Skeletal muscle cell (primary cell): ENCODE measurements at regions not wholly inside any gene's neighbourhood (a gene's known extent, or its start where the extent isn't known, plus 50 kb on each side); places are given as distances from the start of the nearest gene placed in this dataset.

Experiments used
- DNase-seq: peaks from one replicate; pipeline ENCODE4 v3.0.0-alpha.2; 2010; ENCODE audit warnings: low read depth
- H3K4me3 ChIP-seq: 2 replicates; pipeline ENCODE4 v1.5.1; 2011; ENCODE audit warnings: low read depth, mild to moderate bottlenecking, control low read depth, low read length, moderate library complexity

- H3K4me3 ChIP-seq: no peak overlapping the region
- DNase-seq: no peak
Observed at GRCh38 chr6:44558024-44558831, 170.7 kb downstream of the CDC5L start.

DNA sequence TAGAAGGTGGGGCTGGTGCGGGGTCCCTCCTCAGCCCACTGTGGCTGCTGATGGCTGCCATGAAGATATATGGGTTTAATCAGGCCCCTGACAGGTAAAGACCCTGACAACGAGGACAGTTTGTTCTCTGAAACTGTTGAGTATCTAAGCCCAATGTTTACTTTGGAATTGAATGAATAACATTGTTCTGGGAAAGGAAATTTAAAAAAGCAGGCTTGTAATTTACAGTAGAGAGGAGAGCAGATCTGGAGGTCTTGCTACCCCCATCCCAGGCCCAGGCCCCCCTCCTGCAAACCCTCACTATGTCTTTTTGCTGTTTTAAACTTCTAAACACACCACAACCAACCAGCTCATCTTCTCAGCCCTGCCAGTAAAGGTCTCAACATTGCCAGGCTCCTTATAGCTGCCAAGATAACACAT, 171.3 kb downstream of the CDC5L start:
- no peak overlapping the region for H3K4me3 ChIP-seq
- no peak for DNase-seq

DNA sequence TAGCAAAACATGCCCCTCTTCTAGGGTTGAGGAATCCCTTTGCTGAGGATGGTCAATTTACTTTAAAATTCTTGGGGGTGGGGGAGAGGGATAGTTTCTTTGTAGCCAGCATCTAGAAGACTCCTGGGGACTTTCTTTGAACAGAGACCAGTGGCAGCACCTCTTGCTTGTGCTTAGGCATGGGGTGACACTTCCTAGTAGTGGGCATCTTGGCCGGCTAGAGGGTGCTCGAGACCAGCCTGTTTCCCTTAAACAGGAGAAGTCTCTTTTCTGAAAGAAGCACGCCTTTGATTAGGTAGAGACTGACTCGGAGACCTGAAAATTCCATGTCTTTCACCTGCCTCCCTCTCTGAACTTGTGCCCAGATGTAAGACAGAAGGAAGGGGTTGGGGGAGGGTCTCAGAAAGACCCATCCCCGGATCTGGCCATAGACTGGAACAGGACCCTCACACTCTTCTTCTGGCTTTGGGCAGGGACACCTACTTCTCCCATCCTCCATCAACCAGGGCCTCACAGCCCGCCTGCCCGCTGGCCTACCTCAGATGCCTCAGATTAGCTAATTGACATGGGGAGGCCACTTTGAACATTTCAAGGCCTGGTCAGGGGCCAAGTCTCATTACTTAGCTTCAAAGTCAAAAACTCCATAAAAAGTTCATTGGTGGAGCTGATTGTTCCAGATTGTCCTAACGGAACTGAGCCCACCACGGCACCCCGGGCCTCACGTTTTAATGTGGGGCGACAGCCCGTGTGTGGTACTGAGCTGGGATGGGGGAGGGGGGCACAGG, 172.2 kb downstream of the CDC5L start:
- H3K4me3 ChIP-seq: no peak overlapping the region
- no peak for DNase-seq

GRCh38 chr6:44560458-44561059, 173.1 kb downstream of the CDC5L start:
- DNase-seq: no peak
- no peak overlapping the region for H3K4me3 ChIP-seq

DNA sequence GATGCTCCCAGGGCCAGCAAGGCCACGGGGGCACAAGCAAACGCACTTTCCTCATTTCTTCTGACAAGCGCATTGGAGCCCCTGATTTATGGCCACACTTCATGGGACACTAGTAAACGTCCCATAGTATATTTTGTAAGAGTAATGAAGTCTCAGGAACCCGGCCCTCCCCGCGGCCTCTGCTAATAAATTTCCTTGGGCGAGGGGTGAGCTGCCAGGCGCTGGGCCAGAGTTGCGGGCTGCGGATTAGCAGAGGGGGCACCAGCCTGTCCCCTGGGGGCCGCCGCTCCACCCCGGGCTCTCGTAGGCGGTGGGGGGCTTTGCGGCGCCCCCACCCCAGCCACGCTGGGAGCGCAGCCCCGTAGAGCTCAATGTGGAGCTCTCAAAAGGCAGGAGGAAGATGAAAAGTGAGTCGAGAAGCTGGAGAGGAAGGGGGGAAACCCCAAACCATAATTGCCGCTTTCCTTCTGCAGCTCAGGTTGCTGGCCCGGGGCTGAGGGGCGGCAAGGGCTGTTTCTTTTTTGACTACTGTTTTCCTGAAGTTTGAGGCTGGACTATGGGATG, 173.6 kb downstream of the CDC5L start:
- no peak for DNase-seq

GRCh38 chr6:44561832-44562665, 174.5 kb downstream of the CDC5L start:
- no peak for DNase-seq

More for the DNA sequence above, 173.6 kb downstream of the CDC5L start:
- H3K4me3 ChIP-seq: peak overlapping the region; percentile 18

GRCh38 chr6:44563397-44563796, 175.9 kb downstream of the CDC5L start:
- DNase-seq: peak; percentile 76
- no peak overlapping the region for H3K4me3 ChIP-seq

More at GRCh38 chr6:44561832-44562665, 174.5 kb downstream of the CDC5L start:
- no peak overlapping the region for H3K4me3 ChIP-seq

DNA sequence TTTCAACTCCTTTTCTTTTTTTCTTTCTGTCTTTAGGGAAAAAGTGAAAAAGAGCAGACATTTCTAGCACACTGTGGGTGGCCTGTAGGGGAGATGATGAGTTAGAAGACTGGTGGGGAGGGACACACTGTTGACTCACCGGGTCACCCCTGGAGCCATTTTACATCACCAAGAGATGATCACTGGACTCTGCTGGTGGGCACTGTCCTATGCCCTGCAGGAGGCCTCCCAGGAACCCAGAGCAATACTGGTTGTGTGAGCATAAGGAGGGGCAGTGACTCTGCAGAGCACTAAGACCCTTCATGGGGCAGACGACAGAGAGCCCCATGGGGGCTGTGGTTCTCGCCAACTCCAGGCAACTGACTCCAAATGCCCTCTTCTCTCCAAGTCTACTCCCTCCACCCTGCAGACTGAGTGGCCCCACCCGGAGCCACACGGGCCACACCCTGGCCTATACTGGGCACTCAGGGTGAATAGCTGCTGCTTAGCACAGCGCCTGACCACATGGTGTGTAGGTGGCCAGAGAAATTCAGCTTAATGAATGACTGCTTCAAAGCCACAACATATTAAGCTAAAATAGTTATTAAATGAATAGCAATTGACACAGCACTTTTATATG, 177.5 kb downstream of the CDC5L start:
- no peak for DNase-seq

GRCh38 chr6:44567406-44567805, 179.9 kb downstream of the CDC5L start:
- no peak overlapping the region for H3K4me3 ChIP-seq
- no peak for DNase-seq

More for the DNA sequence above, 177.5 kb downstream of the CDC5L start:
- no peak overlapping the region for H3K4me3 ChIP-seq

GRCh38 chr6:44569131-44569530, 181.6 kb downstream of the CDC5L start:
- no peak for DNase-seq
- no peak overlapping the region for H3K4me3 ChIP-seq

DNA sequence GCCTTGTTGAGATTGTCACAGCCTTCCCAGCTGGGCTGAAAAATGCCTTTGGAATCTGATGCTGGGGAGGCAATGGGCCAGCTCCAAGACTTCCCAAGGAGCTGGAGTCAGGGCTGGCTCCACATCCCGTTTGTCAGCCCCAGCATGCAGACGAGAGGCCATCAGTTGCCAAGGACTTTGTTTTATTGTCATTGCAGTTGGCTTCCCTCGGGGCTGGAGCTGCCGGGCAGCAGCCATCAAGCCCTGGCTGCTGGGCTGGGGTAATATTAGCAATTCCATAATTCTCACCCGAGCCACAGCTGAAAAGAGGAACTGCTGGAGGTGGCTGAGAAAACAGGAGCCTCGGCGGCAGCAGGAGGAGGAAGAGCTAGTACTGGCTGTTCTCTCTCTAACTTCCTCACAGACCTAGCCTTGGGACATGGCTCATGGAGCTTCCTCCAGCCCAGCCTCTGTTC, 182.5 kb downstream of the CDC5L start:
- no peak overlapping the region for H3K4me3 ChIP-seq
- no peak for DNase-seq

DNA sequence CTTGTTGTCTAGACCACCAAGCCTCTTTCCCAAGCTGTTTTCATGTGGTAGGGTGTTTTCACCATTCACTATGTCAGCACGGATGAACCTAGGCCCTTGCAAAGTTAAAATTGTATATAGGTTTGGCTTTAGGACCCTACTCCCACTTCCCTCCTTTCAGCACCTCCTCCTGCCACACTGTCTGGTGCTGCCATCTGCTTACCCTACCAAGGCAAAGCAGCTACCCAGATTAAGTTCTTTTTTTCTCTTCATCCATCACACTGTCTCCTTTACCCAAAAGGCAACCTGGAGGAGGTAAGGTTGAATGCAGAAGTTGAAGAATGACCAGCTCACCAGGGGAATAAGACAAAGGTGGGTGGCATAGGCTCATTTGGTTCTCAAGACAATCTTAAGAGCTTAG, 184.0 kb downstream of the CDC5L start:
- no peak for DNase-seq

DNA sequence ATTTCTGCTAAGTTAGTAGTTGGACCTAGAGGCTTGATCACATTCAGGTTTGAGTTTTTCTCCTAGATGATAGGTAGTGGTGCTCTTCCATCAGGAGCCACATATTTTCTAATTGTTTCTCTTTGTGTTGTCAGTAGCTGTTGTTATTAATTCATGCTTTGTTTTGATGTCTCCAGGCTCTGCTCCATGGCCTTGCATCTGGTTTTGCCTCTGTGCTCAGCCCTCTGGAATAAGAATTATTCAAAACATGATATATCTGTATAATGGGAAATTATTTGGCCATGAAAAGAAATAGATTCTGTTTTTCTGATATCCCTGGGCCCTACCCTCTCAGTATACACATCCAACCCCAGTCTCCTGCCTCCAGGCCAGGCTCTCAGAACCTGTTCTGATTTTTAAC, 184.8 kb downstream of the CDC5L start:
- DNase-seq: no peak

More for the DNA sequence above, 184.0 kb downstream of the CDC5L start:
- H3K4me3 ChIP-seq: no peak overlapping the region

GRCh38 chr6:44575644-44576043, 188.1 kb downstream of the CDC5L start:
- no peak for DNase-seq
- no peak overlapping the region for H3K4me3 ChIP-seq

More for the DNA sequence above, 184.8 kb downstream of the CDC5L start:
- no peak overlapping the region for H3K4me3 ChIP-seq

DNA sequence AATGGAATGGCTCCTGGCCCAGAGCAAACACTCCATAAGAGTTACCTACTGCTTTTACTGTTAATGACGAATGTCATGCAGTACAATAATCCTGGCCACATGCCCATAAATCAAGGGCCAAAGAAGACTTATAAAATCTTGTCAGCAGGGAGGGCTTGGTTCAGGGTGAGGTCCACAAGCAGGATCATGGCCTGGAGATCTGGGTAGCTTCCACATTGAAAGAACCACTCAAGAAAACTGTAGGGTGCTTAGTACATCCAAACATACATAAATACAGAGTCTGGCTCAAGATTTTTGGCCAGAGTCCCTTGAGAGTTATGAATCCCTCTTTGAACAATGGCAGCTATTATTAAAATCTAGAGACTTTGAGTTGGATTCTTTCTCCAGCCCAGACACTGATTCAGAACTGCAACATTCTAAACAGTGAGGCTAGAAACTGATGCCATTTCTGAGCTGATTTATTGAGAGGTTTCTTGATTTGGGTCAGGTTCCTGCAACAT, 188.7 kb downstream of the CDC5L start:
- H3K4me3 ChIP-seq: no peak overlapping the region
- no peak for DNase-seq

DNA sequence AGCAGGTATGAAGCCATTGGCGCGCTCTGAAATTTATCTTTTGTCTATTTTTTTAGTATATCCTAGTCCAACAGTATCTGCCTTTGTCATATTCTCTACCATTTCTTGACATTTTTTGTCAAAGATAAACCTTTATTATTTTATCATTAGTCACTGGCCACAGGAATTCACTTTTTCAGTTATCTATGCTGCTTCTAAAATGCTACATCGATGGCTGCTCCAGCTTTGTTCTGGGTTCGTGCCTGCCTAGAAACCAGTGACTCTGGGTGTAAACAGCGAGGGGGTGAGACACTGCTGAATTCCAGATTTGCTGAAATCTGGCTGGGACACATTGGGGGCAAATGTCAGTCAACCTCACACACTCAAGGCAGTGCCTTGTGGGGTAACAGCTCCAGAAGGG, 193.4 kb downstream of the CDC5L start:
- DNase-seq: peak; percentile 43

DNA sequence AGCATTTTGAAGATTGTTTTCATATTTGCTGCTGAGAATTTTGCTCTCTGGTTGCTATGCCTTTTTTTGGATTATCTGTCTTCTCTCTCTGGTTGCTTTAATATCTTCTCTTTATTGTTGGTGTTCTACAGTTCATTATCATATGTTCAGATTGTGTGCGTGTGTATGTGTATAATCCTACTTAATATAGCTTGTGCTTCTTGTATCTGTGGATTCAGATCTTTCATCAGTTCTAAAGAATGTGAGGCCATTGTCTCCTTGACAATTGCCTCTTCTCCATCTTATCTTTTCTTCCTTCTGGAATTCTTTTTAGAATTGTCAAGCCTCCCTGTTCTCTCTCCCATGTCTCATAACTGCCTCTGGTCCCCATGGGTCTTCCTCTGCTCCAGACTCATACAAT, 195.4 kb downstream of the CDC5L start:
- H3K4me3 ChIP-seq: no peak overlapping the region

More for the DNA sequence above, 193.4 kb downstream of the CDC5L start:
- no peak overlapping the region for H3K4me3 ChIP-seq

DNA sequence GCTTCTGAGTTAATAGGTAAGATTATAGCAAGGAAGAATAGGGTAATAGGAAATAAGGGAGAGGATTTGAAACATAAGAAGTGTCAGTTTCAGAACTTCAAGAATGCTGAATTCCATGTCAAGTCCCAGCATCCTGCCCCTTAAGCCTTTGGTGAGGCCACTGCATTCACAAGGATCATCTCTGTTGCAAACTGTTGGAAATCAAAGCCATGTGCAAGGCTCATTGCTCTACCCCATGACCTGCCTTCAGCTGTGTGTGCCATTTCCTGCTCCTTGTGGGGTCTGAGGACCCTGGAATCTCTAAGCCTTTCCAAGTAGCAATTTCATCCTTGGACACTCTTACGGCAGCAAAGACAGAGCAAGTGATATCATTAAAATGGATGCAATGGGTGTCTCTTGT, 203.0 kb downstream of the CDC5L start:
- H3K4me3 ChIP-seq: no peak overlapping the region
- no peak for DNase-seq

More for the DNA sequence above, 195.4 kb downstream of the CDC5L start:
- DNase-seq: no peak
